ENCODE measurements at regions not wholly inside any gene's neighbourhood (a gene's known extent, or its start where the extent isn't known, plus 50 kb on each side); places are given as distances from the start of the nearest gene placed in this dataset.

DNA sequence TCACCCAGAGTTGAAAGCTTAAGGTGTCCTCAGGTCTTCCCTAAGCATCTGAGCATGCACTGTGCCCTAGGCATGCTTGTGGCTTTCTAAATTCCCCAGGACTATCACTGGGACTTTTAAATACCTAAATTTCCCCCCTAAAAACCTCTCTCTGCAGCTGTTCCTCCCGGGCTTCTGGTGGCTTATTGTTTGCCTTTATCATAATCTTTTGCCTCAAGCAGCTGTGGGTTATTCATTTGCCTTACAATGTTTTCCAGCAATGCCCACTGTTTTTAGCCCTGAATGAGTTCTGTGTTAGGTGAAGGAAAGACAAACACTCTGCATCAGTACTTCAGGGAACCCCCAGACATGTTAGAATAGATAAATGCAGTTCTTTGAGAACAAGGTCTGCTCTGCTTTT, 455.0 kb downstream of the ZIC3 start:
- no peaks in the 10 kb centered on the region for H3K9me3 ChIP-seq
- ATAC-seq (ENCODE audit: insufficient number of reproducible peaks, low FRiP score, low read depth) (no peak), DNase-seq (ENCODE audit: low spot score) (no peak)
- no peak overlapping the region for H3K27ac ChIP-seq
- no peak overlapping the region for H3K4me3 ChIP-seq
- no peaks in the 10 kb centered on the region for H3K4me1 ChIP-seq (ENCODE audit: control insufficient read depth in 1 of 2, low read depth in 2 of 2)
- no peaks in the 10 kb centered on the region for H3K36me3 ChIP-seq
- no peaks in the 10 kb centered on the region for H3K27me3 ChIP-seq (replicated peaks; ENCODE audit: insufficient read depth)
- no peak for TF ChIP-seq CTCF (IDR thresholded peaks at IDR 0.05)

DNA sequence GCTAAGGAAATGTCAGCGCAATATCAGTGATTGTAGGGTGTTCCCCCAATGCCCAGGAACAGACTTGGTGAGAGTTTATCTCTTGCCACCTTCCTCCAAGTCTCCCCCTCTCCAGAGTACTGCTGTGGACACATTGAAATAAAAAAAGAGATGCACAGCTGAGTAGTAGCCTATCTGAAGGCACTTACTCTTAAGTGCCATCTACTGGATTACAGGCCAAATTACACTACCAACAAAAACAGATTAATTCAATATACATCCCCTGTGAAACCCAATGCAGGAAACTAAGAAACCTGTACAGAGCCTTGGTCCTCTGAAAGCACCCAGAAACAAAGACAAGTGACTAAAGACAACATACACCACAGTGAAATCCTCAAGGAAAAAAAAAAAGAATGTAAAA, 460.3 kb downstream of the ZIC3 start:
- TF ChIP-seq CTCF (IDR thresholded peaks at IDR 0.05): no peak
- Histone ChIP-seq H3K27ac (no peak overlapping the region), H3K4me3 (no peak overlapping the region), H3K36me3 (no peaks in the 10 kb centered on the region), H3K9me3 (no peaks in the 10 kb centered on the region), H3K4me1 (ENCODE audit: control insufficient read depth in 1 of 2, low read depth in 2 of 2) (no peaks in the 10 kb centered on the region), H3K27me3 (replicated peaks; ENCODE audit: insufficient read depth) (no peaks in the 10 kb centered on the region)
- ATAC-seq (ENCODE audit: insufficient number of reproducible peaks, low FRiP score, low read depth) (no peak), DNase-seq (ENCODE audit: low spot score) (no peak)

DNA sequence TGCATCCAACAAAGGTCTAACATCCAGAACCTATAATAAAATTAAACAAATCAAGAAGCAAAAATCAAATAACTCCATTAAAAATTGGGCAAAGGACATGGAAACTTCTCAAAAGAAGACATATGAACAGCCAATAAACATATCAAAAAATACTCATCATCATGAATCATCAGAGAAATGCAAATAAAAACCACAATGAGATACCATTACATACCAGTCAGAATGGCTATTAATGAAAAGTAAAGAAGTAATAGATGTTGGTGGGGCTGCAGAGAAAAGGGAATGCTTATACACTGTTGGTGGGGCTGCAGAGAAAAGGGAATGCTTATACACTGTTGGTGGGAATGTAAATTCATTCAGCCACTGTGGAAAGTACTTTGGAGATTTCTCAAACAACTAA, 465.8 kb downstream of the ZIC3 start:
- H3K27ac ChIP-seq: no peak overlapping the region
- H3K4me1 ChIP-seq (ENCODE audit: control insufficient read depth in 1 of 2, low read depth in 2 of 2): no peaks in the 10 kb centered on the region
- TF ChIP-seq CTCF (IDR thresholded peaks at IDR 0.05): no peak
- H3K9me3 ChIP-seq: no peaks in the 10 kb centered on the region
- DNase-seq (ENCODE audit: low spot score): no peak
- no peak for ATAC-seq (ENCODE audit: insufficient number of reproducible peaks, low FRiP score, low read depth)
- no peaks in the 10 kb centered on the region for H3K36me3 ChIP-seq
- H3K4me3 ChIP-seq: no peak overlapping the region
- H3K27me3 ChIP-seq (replicated peaks; ENCODE audit: insufficient read depth): no peaks in the 10 kb centered on the region

GRCh38 chrX:138034136-138034535, 468.2 kb downstream of the ZIC3 start:
- TF ChIP-seq CTCF (IDR thresholded peaks at IDR 0.05): no peak
- no peaks in the 10 kb centered on the region for H3K4me1 ChIP-seq (ENCODE audit: control insufficient read depth in 1 of 2, low read depth in 2 of 2)
- H3K9me3 ChIP-seq: no peaks in the 10 kb centered on the region
- DNase-seq (ENCODE audit: low spot score): no peak
- no peak overlapping the region for H3K4me3 ChIP-seq
- no peaks in the 10 kb centered on the region for H3K36me3 ChIP-seq
- ATAC-seq (ENCODE audit: insufficient number of reproducible peaks, low FRiP score, low read depth): no peak
- H3K27ac ChIP-seq: no peak overlapping the region
- H3K27me3 ChIP-seq (replicated peaks; ENCODE audit: insufficient read depth): no peaks in the 10 kb centered on the region

- Histone ChIP-seq H3K4me3 (no peak overlapping the region), H3K9me3 (no peaks in the 10 kb centered on the region), H3K27ac (no peak overlapping the region), H3K27me3 (replicated peaks; ENCODE audit: insufficient read depth) (no peaks in the 10 kb centered on the region), H3K36me3 (no peaks in the 10 kb centered on the region), H3K4me1 (ENCODE audit: control insufficient read depth in 1 of 2, low read depth in 2 of 2) (no peaks in the 10 kb centered on the region)
- ATAC-seq (ENCODE audit: insufficient number of reproducible peaks, low FRiP score, low read depth): no peak
- no peak for TF ChIP-seq CTCF (IDR thresholded peaks at IDR 0.05)
- no peak for DNase-seq (ENCODE audit: low spot score)
Measured at GRCh38 chrX:138037548-138037947, 471.6 kb downstream of the ZIC3 start.

All from thoracic aorta (tissue), 2 donors.